Endodermal cell (in vitro differentiated cells): ENCODE measurements at regions not wholly inside any gene's neighbourhood (a gene's known extent, or its start where the extent isn't known, plus 50 kb on each side); places are given as distances from the start of the nearest gene placed in this dataset.

Experiments
- DNase-seq: peaks from one replicate; pipeline ENCODE4 v3.0.0-alpha.2; 2017
- H3K27ac ChIP-seq: 2 replicates; pipeline ENCODE4 v1.5.1; 2013; ENCODE audit warnings: mild to moderate bottlenecking, low read depth, low read length, moderate library complexity
- H3K27me3 ChIP-seq: 2 replicates; pipeline ENCODE4 v1.6.1; 2013; ENCODE audit warnings: mild to moderate bottlenecking, low read length, moderate library complexity; ENCODE audit not compliant: insufficient read depth, control insufficient read depth, poor library complexity, severe bottlenecking
- H3K36me3 ChIP-seq: 2 replicates; pipeline ENCODE4 v1.7.0; 2013; ENCODE audit warnings: mild to moderate bottlenecking, low read length, moderate library complexity; ENCODE audit not compliant: control insufficient read depth, insufficient read depth
- H3K4me1 ChIP-seq: one replicate; pipeline ENCODE4 v1.7.0; 2013; ENCODE audit warnings: low read length; ENCODE audit not compliant: control insufficient read depth, insufficient read depth
- H3K4me3 ChIP-seq: 2 replicates; pipeline ENCODE4 v1.5.1; 2013; ENCODE audit warnings: mild to moderate bottlenecking, low read length, moderate library complexity
- H3K9ac ChIP-seq: 2 replicates; pipeline ENCODE4 v1.6.1; 2013; ENCODE audit warnings: mild to moderate bottlenecking, low read length, moderate library complexity; ENCODE audit not compliant: poor library complexity, severe bottlenecking; ENCODE audit errors: extremely low read depth
- H3K9me3 ChIP-seq: 2 replicates; pipeline ENCODE4 v1.6.1; 2013; ENCODE audit warnings: mild to moderate bottlenecking, low read length, moderate library complexity; ENCODE audit not compliant: control insufficient read depth
- H3K27ac Mint-ChIP-seq: 2 replicates; pipeline ENCODE4 v1.8.0; 2020; ENCODE audit warnings: mixed read lengths
- H3K27me3 Mint-ChIP-seq: 2 replicates; pipeline ENCODE4 v1.8.0; 2021; ENCODE audit warnings: mild to moderate bottlenecking, mixed read lengths; ENCODE audit not compliant: insufficient read depth
- H3K36me3 Mint-ChIP-seq: 2 replicates; pipeline ENCODE4 v1.8.0; 2020; ENCODE audit warnings: low read depth, mixed read lengths
- H3K4me1 Mint-ChIP-seq: 2 replicates; pipeline ENCODE4 v1.8.0; 2020; ENCODE audit warnings: mixed read lengths
- H3K4me3 Mint-ChIP-seq: 2 replicates; pipeline ENCODE4 v1.8.0; 2020; ENCODE audit warnings: mild to moderate bottlenecking, moderate library complexity, mixed read lengths
- H3K9me3 Mint-ChIP-seq: 2 replicates; pipeline ENCODE4 v1.8.0; 2020; ENCODE audit warnings: mild to moderate bottlenecking, mixed read lengths
- WGBS, 2 experiments: methylation state at CpG; one replicate each; pipeline versions ENCODE4 v1.1.5 to v1.1.7; 2013; ENCODE audit warnings: missing lambda C conversion rate in 2 of 2, mixed read lengths in 1 of 2; ENCODE audit not compliant: insufficient coverage in 1 of 2, insufficient read length in 1 of 2; 5-methylcytosine and 5-hydroxymethylcytosine counted together
- TF ChIP-seq, protein P1 (sequence below): fragments of 200-600 bp; sonication (generic); conservative IDR thresholded peaks from 2 replicates; pipeline ENCODE4 v1.5.0; 2021; ENCODE audit warnings: antibody characterized with exemption, mild to moderate bottlenecking

DNA sequence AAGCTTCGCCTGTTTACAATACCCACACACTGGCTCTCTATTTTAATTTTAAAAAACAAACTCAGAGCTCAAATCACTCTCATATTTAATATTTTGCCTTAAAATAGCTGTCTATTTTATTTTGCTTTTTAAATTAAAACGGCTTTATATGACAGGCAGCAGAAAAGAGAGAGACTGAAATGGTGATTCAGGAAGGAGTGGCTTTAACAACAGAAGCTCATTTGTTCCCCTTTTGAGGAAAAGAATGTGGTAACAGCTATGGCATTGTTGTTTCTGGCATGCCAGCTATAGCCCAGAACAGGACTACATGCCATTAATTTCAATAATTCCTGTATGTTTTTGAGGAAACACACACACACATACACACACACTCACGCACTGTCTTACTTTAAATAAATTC lies 234.2 kb upstream of the PTBP2 start:
- Mint-ChIP-seq H3K4me3 (no peak overlapping the region), H3K27me3 (peaks cover 14% of the 10 kb centered on the region), H3K9me3 (no peaks in the 10 kb centered on the region), H3K36me3 (no peaks in the 10 kb centered on the region), H3K27ac (no peak overlapping the region), H3K4me1 (peaks cover 15% of the 10 kb centered on the region)
- Histone ChIP-seq H3K4me3 (no peak overlapping the region), H3K36me3 (no peaks in the 10 kb centered on the region), H3K4me1 (peaks cover 4% of the 10 kb centered on the region), H3K27me3 (no peaks in the 10 kb centered on the region), H3K27ac (no peak overlapping the region), H3K9me3 (no peaks in the 10 kb centered on the region), H3K9ac (no peak overlapping the region)
- WGBS, 2 experiments = 85 to 100% methylated on average over 1 to 3 of the region's 3 CpGs
- DNase-seq = no peak
- TF ChIP-seq, protein P1, sequence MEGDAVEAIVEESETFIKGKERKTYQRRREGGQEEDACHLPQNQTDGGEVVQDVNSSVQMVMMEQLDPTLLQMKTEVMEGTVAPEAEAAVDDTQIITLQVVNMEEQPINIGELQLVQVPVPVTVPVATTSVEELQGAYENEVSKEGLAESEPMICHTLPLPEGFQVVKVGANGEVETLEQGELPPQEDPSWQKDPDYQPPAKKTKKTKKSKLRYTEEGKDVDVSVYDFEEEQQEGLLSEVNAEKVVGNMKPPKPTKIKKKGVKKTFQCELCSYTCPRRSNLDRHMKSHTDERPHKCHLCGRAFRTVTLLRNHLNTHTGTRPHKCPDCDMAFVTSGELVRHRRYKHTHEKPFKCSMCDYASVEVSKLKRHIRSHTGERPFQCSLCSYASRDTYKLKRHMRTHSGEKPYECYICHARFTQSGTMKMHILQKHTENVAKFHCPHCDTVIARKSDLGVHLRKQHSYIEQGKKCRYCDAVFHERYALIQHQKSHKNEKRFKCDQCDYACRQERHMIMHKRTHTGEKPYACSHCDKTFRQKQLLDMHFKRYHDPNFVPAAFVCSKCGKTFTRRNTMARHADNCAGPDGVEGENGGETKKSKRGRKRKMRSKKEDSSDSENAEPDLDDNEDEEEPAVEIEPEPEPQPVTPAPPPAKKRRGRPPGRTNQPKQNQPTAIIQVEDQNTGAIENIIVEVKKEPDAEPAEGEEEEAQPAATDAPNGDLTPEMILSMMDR = no peak

DNA sequence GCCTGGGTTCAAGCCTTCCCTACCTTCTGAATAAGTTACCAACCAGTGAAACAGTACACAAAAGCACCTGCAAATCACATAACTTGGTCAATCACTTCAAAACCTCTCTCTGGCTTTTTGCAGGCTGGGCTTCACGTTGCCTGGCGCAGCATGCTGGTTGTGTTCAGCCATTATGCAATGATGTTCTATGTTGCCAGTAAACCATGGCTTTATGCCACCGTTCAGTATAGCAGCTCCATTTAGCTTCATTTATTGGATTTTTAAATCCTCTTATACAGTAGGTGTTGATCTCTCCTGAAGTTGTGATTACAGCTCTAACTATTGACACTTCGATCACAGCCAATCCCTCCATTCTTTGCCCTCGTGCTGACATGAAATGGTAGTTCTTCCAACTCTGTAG lies 233.6 kb upstream of the PTBP2 start:
- TF ChIP-seq, protein P1 = no peak
- no peak for DNase-seq
- Histone ChIP-seq H3K27me3 (no peaks in the 10 kb centered on the region), H3K9me3 (no peaks in the 10 kb centered on the region), H3K4me3 (no peak overlapping the region), H3K4me1 (no peaks in the 10 kb centered on the region), H3K36me3 (no peaks in the 10 kb centered on the region), H3K27ac (no peak overlapping the region), H3K9ac (no peak overlapping the region)
- H3K4me1 Mint-ChIP-seq = peaks cover 10% of the 10 kb centered on the region
- H3K27me3 Mint-ChIP-seq = peaks cover 14% of the 10 kb centered on the region
- 78 to 89% methylated on average over 3 to 5 of the region's 5 CpGs for WGBS, 2 experiments
- no peaks in the 10 kb centered on the region for H3K36me3 Mint-ChIP-seq
- H3K27ac Mint-ChIP-seq = no peak overlapping the region
- no peaks in the 10 kb centered on the region for H3K9me3 Mint-ChIP-seq
- no peak overlapping the region for H3K4me3 Mint-ChIP-seq

DNA sequence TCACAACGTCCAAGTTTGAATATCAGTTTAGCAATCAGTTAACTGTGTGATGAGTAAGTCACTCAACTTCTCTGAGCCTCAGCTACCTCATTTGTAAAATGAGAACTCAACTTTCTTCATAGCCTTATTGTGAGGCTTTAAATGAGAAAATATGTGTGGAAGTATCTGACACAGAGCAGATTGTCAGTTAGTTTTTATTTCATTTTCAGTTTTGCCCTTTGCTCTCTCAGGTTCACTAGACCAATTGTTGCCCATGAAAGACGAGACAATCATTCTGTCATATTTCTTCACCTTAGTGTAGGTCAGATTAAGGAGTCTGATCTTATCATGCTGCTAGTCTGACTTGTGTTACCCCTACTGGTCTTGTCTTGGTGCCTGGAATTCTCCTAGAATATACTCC lies 232.8 kb upstream of the PTBP2 start:
- Histone ChIP-seq H3K27me3 (no peaks in the 10 kb centered on the region), H3K27ac (no peak overlapping the region), H3K4me1 (no peaks in the 10 kb centered on the region), H3K36me3 (no peaks in the 10 kb centered on the region), H3K9ac (no peak overlapping the region), H3K4me3 (no peak overlapping the region), H3K9me3 (no peaks in the 10 kb centered on the region)
- no peak for DNase-seq
- Mint-ChIP-seq H3K27me3 (peaks cover 13% of the 10 kb centered on the region), H3K27ac (no peak overlapping the region), H3K9me3 (no peaks in the 10 kb centered on the region), H3K4me1 (peaks cover 10% of the 10 kb centered on the region), H3K36me3 (no peaks in the 10 kb centered on the region), H3K4me3 (no peak overlapping the region)
- 75 to 81% methylated on average over 2 of the region's 2 CpGs for WGBS, 2 experiments
- TF ChIP-seq, protein P1 = no peak
